GM23248 (cell line): ENCODE measurements at regions not wholly inside any gene's neighbourhood (a gene's known extent, or its start where the extent isn't known, plus 50 kb on each side); places are given as distances from the start of the nearest gene placed in this dataset.

ENCODE experiments used
- DNase-seq: peaks from one replicate; pipeline ENCODE4 v3.0.0-alpha.2; 2015
- H2AFZ ChIP-seq: fragments of 200-600 bp; sonication (generic); 2 replicates; pipeline ENCODE4 v1.6.1; 2016; ENCODE audit warnings: antibody characterized with exemption
- H3F3A ChIP-seq: fragments of 200-600 bp; sonication (generic); 2 replicates; pipeline ENCODE4 v1.6.1; 2016; ENCODE audit warnings: mild to moderate bottlenecking, antibody characterized with exemption, mixed run types; ENCODE audit not compliant: insufficient read depth
- H3K27ac ChIP-seq: fragments of 200-600 bp; sonication (generic); 2 replicates; pipeline ENCODE4 v1.5.1; 2016; ENCODE audit warnings: mild to moderate bottlenecking
- H3K27me3 ChIP-seq: fragments of 200-600 bp; sonication (generic); replicated peaks from 2 replicates; pipeline ENCODE4 v1.6.1; 2016; ENCODE audit warnings: mild to moderate bottlenecking; ENCODE audit not compliant: insufficient read depth
- H3K36me3 ChIP-seq: fragments of 200-600 bp; sonication (generic); 2 replicates; pipeline ENCODE4 v1.6.1; 2016; ENCODE audit warnings: low read depth, mild to moderate bottlenecking
- H3K4me1 ChIP-seq: fragments of 200-600 bp; sonication (generic); 2 replicates; pipeline ENCODE4 v1.6.1; 2016; ENCODE audit warnings: mild to moderate bottlenecking; ENCODE audit not compliant: insufficient read depth
- H3K4me2 ChIP-seq: fragments of 200-600 bp; sonication (generic); one replicate; pipeline ENCODE4 v1.6.1; 2016; ENCODE audit warnings: mild to moderate bottlenecking; ENCODE audit not compliant: unreplicated experiment
- H3K4me3 ChIP-seq: fragments of 200-600 bp; sonication (generic); 2 replicates; pipeline ENCODE4 v1.5.1; 2016; ENCODE audit warnings: mild to moderate bottlenecking
- H3K79me2 ChIP-seq: fragments of 200-600 bp; sonication (generic); 2 replicates; pipeline ENCODE4 v1.6.1; 2016; ENCODE audit warnings: mild to moderate bottlenecking; ENCODE audit not compliant: insufficient read depth
- H3K9ac ChIP-seq: fragments of 200-600 bp; sonication (generic); 2 replicates; pipeline ENCODE4 v1.6.1; 2016; ENCODE audit warnings: mild to moderate bottlenecking
- H3K9me2 ChIP-seq: fragments of 200-600 bp; sonication (generic); 2 replicates; pipeline ENCODE4 v1.6.1; 2016; ENCODE audit warnings: mixed run types, mild to moderate bottlenecking, moderate library complexity; ENCODE audit not compliant: insufficient read depth
- H3K9me3 ChIP-seq: fragments of 200-600 bp; sonication (generic); one replicate; pipeline ENCODE4 v1.6.1; 2017; ENCODE audit warnings: low read depth
- H4K20me1 ChIP-seq: fragments of 200-600 bp; sonication (generic); 2 replicates; pipeline ENCODE4 v1.6.0; 2016; ENCODE audit not compliant: insufficient read depth
- EZH2 ChIP-seq: fragments of 200-600 bp; sonication (generic); IDR thresholded peaks from 2 replicates; pipeline ENCODE4 v1.6.1; 2018; ENCODE audit warnings: antibody characterized with exemption, mild to moderate bottlenecking; ENCODE audit not compliant: insufficient read depth, poor library complexity, severe bottlenecking
- EZH2phosphoT487 ChIP-seq: fragments of 200-600 bp; sonication (generic); IDR thresholded peaks from 2 replicates; pipeline ENCODE4 v1.6.1; 2018; ENCODE audit warnings: antibody characterized with exemption, moderate library complexity, mild to moderate bottlenecking, low read depth; ENCODE audit not compliant: insufficient read depth
- WGBS, 2 experiments: methylation state at CpG; one replicate each; pipeline ENCODE4 v1.1.6; 2015 to 2017; ENCODE audit warnings: low lambda C conversion rate in 2 of 2, low coverage in 1 of 2; ENCODE audit errors: missing lambda C conversion rate in 2 of 2; 5-methylcytosine and 5-hydroxymethylcytosine counted together
- in situ Hi-C: fragments of 300-500 bp; cut with MboI; formaldehyde crosslinking; loops from 2 replicates; pipeline ENCODE4 v1.15.0; 2020

DNA sequence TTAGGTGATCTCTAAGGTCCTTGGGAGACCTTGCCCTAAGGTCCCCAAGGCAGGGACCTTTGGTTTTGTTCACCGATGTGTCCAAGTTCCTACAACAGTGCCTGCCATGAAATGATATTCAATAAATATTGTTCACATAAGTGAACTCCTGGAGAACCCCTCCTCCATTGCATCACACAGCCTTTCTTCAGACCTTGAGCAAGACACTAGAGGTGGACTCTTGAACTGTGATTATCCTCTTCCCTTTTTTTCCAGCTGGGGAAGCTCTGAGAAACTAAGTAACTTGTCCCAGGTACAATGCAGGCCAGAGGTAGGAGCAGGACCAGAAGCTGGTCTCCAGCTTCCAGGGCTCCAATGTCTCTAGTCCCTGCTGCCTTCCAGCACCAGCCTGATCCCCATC, 76.6 kb upstream of the LMO1 start:
- H3K27ac ChIP-seq = no peak overlapping the region
- H3K27me3 ChIP-seq = peaks cover 20% of the 10 kb centered on the region
- H3K79me2 ChIP-seq = no peaks in the 10 kb centered on the region
- no peak overlapping the region for H3K4me2 ChIP-seq
- H3K9ac ChIP-seq = no peak overlapping the region
- in situ Hi-C loops = no loop called here
- no peaks in the 10 kb centered on the region for H3K9me2 ChIP-seq
- DNase-seq = no peak
- 50% methylated on average over 1 of the region's 1 CpG for WGBS, 2 experiments
- no peaks in the 10 kb centered on the region for H3K9me3 ChIP-seq
- TF ChIP-seq EZH2 = no peak
- no peaks in the 10 kb centered on the region for H3F3A ChIP-seq
- H2AFZ ChIP-seq = no peak overlapping the region
- H3K4me3 ChIP-seq = no peak overlapping the region
- no peaks in the 10 kb centered on the region for H4K20me1 ChIP-seq
- H3K4me1 ChIP-seq = no peaks in the 10 kb centered on the region
- no peaks in the 10 kb centered on the region for H3K36me3 ChIP-seq

GRCh38 chr11:8339592-8340022, 75.9 kb upstream of the LMO1 start:
- Histone ChIP-seq H2AFZ (no peak overlapping the region), H3K4me3 (no peak overlapping the region), H3K79me2 (no peaks in the 10 kb centered on the region), H3K36me3 (no peaks in the 10 kb centered on the region), H3K27ac (no peak overlapping the region), H3K4me2 (no peak overlapping the region), H3K4me1 (no peaks in the 10 kb centered on the region), H4K20me1 (no peaks in the 10 kb centered on the region), H3K9me2 (no peaks in the 10 kb centered on the region), H3F3A (no peaks in the 10 kb centered on the region), H3K27me3 (peaks cover 20% of the 10 kb centered on the region), H3K9me3 (no peaks in the 10 kb centered on the region), H3K9ac (no peak overlapping the region)
- DNase-seq = no peak
- in situ Hi-C loops = no loop called here
- 13 to 18% methylated on average over 23 to 24 of the region's 25 CpGs for WGBS, 2 experiments
- TF ChIP-seq EZH2 (no peak), EZH2phosphoT487 (no peak)

GRCh38 chr11:8338138-8338537, 74.5 kb upstream of the LMO1 start:
- Histone ChIP-seq H3K4me2 (no peak overlapping the region), H3K27ac (no peak overlapping the region), H3F3A (no peaks in the 10 kb centered on the region), H3K36me3 (no peaks in the 10 kb centered on the region), H3K9me3 (no peaks in the 10 kb centered on the region), H3K4me3 (no peak overlapping the region), H3K79me2 (no peaks in the 10 kb centered on the region), H3K4me1 (no peaks in the 10 kb centered on the region), H4K20me1 (no peaks in the 10 kb centered on the region), H3K27me3 (peaks cover 20% of the 10 kb centered on the region), H3K9ac (no peak overlapping the region), H2AFZ (no peak overlapping the region), H3K9me2 (no peaks in the 10 kb centered on the region)
- DNase-seq = peak; percentile 63
- WGBS, 2 experiments = 36% methylated on average over 8 of the region's 8 CpGs
- in situ Hi-C loops = no loop called here
- TF ChIP-seq EZH2phosphoT487 = no peak
- TF ChIP-seq EZH2 = no peak

DNA sequence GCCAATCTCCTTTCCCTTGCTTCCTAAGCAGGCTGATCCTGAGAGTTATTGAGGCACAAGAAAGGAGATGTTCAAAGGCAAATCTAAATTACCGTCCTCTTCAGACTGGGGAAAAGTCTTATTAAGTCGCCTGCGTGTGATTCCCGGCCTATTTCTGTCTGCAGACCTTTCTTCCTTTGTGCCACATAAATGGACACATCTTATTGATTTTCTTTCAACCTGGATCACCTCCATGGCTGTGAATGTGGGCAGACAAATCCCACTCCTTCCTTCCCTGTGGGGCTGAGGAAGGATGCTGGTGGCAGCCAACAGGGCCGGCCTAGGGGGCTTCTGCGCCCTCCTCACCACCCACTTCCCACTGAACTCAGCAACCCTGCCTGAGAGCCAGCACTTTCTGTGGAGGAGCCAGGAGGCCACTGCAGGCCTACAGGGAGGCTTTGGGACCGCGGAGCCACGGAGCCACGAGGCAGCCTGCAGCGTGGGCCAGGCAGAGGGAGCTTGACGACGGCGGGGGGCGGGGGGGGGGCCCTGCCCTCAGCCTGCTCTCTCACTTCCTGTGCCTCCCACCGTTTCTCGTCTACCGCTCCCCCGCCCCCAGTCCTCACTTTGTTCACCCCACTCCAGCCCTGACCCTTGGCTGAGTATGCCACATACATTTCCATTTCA, 73.6 kb upstream of the LMO1 start:
- Histone ChIP-seq H3F3A (no peaks in the 10 kb centered on the region), H3K9ac (no peak overlapping the region), H3K27ac (no peak overlapping the region), H3K9me2 (no peaks in the 10 kb centered on the region), H4K20me1 (no peaks in the 10 kb centered on the region), H2AFZ (no peak overlapping the region), H3K4me1 (no peaks in the 10 kb centered on the region), H3K4me2 (no peak overlapping the region), H3K27me3 (peaks cover 18% of the 10 kb centered on the region), H3K79me2 (no peaks in the 10 kb centered on the region), H3K4me3 (no peak overlapping the region), H3K36me3 (no peaks in the 10 kb centered on the region), H3K9me3 (no peaks in the 10 kb centered on the region)
- TF ChIP-seq EZH2 (no peak), EZH2phosphoT487 (no peak)
- in situ Hi-C loops = no loop called here
- 69 to 74% methylated on average over 12 to 19 of the region's 19 CpGs for WGBS, 2 experiments
- no peak for DNase-seq
